GM18861 (cell line): ENCODE measurements at regions not wholly inside any gene's neighbourhood (a gene's known extent, or its start where the extent isn't known, plus 50 kb on each side); places are given as distances from the start of the nearest gene placed in this dataset.
"Not testable (repeated sequence)": the region's sequence is repeated elsewhere in the genome, so short reads cannot be mapped to it uniquely, and the experiment has no call there.

Experiments
- ATAC-seq: cut with Tn5 transposase; IDR thresholded peaks from one replicate; pipeline ENCODE4 v1.9.1; 2021; ENCODE audit not compliant: unreplicated experiment

DNA sequence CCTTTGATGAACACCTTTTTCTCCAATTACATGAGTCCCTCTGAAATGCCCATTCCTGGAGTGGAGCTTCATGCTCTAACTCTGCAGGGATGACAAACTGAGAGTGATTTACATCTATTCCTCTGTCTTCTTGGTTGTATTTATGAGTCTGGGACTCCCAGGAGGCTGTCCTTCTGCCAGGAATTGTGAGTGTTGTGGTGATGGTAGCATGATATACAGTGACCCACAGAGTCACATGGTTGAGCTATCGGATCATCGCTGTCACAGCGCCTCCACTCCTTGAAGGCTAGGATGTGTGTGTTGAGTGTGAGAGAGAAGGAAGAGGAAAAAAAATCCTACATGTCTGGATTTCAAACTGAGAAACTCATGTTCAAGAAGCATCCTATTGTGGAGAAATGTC lies 163.4 kb upstream of the CACNA1E start:
- ATAC-seq = no peak

DNA sequence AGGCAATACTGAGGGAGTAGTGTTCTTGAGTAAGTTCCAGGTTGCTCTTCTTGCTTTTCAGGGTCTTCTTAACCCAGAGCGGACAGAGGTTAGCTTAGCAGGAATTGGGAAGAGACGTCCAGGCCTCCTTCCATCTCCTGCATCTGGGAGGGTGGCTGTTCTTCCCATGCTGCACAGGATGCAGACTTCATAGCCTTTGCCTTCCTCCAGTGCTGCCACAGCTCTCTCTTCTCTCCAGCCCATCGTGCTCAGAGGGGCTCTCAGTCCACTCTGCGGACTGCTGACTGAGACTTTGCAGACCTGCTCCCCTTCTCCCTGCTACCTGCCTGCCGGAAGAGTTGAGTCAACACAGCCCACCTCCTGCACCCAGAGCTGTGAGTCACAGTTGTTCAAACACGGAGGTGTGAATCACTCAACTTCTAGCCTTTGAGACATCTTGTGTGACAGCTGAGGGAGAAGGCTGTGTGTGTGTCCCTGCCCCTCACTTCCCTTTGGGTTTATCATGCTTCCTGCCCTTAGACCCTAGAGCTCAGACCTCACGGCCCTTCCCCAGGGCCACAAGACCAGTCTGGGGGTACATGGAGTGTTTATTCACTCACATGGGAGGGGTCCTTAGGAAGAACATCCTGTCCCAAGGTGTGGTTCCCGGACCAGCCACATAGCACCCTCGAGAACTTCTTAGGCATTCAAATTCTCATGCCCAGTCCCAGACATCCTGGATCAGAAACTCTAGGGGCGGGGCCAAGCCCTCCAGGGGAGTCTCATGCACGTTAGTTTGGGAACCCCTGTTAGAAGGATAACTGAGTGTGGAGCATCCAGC lies 158.3 kb upstream of the CACNA1E start:
- no peak for ATAC-seq

DNA sequence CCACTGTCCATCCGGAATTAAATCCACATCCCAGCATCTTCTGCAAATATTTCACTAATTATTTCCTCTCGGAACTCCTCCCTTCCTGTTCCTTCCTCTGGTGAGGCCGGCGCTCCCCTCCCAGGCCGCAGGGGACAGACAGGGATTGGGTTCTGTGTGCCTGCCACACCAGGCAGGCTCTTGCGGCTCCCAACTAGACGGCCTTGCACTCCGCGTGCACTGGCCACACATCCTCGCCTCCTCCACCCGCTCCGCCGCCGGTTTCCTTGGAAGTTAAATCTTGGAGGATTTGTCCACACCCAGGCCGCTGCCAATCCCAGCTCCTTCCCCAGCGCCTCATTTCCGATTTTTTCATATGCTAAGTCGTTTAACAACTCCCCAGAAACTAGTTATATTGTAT lies 157.6 kb upstream of the CACNA1E start:
- ATAC-seq = not testable (repeated sequence)

DNA sequence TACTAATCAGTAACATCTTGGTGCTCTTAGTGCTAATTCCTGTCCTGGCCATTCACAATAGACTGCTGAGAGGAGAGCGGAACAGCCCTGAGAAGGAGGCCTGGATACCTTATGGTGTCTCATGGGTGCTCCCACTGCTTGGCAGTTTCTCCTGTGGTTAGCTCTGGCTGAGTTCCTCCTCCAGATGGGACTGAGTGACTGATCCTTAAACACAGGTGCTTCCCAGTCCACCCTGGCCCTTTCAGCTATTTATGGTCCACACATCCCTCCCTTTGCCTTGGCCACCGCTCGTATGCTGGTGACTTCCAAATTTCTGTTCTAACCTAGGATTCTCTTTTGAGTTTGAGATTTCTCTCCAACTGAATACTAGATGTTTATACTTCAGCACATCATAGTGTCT lies 157.0 kb upstream of the CACNA1E start:
- ATAC-seq = no peak

DNA sequence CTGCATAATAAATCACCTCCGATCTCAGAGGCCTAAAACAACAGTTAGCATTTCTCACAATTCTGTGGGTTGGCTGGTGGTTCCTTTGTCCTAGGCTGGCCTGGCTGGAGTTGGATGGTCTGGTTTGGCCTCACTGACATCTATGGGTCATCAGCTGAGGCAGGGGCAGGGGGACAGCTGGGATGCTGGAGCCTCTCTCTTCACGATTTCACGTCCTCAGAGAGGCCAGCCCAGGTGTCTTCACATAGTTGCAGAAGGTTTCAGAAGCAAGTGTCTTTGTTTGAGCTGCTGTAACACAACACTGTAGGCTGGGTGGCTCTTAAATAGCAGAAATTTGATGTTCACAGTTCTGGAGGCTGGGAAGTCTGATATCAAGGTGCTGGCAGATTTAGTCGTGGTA lies 155.5 kb upstream of the CACNA1E start:
- ATAC-seq = no peak

DNA sequence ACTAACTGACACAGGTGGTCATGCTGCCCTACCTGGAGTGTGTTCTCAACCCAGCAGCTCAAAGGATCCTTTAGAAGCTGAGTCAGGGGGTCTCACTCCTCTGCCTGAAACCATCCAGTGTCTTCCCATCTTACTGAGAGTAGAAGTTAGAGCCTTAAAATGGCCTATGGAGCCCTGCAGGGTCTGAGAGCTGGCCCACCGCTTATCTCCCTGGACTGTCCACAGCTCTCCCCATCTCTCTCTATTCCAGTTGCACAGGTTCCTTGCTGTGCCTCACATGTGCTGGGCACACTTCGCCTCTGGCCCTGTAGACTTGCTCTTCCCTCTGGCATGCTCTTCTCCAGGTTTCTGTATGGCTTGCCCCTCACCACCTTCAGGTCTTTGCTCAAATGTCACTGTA lies 148.6 kb upstream of the CACNA1E start:
- no peak for ATAC-seq

DNA sequence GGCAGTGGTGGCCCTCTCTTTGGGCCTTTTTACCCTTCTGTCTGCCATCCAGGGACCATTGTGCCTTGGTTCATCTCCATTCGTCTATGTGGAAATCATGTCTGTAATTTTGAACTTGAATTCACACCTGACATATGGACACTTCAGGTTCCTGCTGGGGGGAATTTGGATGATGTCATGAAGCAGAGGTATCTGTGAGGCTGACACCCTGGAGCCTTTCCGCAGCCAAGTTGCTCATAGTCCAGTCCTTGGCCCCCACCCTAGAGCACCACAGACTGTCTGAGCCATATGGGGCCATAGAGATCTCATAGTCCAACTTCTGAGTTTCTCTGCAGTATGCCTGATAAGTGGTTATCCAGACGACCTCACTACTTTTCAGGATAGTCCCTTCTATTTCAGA lies 147.7 kb upstream of the CACNA1E start:
- ATAC-seq = no peak

DNA sequence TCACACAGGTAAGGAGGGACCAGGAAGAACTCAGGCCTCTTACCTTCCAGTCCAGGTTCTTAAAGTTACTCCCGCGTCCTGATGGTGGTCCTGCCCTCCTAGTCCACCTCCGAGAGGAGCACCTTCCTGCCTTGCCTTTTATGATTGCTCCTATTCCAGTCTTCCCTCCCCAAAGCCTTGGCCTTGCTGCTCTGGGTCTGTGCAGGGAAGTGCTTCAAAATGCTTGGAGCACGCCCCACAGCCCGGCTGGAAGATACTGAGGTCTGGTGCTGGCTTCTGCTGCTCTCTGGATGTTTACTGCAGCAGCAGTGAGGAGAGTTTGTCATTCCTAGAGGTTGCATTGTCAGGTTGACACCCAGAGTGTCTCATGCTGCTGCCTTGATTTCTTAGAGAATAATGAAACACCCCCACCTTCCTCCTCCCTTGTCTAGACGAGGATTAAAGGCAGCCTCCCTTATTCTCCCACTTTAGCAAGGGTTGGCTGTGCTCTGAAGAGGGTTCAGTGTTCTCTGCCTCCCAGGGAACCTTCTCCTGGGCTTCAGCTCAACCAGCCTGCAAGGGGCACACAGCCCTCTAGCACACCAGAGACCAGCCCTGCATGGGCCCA lies 142.2 kb upstream of the CACNA1E start:
- ATAC-seq = no peak

DNA sequence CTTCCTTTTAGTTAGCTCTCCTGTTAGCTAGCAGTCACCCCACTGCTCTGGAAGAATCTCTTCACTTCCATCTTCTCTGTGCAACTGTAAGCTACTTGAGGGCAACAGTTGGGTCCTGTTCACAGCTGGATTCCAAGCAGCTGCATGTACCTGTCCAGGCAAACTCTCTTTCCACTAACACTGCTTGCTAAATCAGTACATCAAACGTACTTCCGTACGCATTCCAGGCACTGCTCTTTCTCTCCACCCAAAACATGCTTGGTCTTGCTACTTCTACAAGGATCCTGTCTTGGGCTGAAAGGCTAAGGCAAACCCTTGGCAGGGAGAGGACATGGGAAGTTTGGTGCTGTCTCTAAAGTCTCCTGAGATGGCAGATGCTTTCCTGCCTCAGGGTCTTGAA lies 139.2 kb upstream of the CACNA1E start:
- ATAC-seq = no peak

DNA sequence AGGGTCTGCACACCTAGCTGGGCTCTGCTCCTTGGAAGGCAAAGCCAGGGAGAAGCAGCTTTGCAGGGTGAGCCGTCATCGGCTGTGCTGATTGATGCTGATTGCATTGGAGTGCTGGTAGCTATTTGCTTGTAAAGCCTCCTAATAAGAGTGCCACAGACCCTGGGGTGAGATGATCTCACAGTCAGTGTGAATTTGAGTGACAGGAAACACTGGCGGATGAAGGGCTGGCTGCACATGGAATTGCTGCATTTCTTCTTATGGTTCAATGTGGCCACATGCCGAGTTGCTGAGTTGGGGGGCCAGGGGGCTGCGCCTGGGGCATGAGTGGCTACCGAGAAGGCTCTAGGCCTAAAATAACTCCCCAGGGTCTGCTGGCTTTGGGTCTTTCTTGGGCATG lies 138.2 kb upstream of the CACNA1E start:
- no peak for ATAC-seq

DNA sequence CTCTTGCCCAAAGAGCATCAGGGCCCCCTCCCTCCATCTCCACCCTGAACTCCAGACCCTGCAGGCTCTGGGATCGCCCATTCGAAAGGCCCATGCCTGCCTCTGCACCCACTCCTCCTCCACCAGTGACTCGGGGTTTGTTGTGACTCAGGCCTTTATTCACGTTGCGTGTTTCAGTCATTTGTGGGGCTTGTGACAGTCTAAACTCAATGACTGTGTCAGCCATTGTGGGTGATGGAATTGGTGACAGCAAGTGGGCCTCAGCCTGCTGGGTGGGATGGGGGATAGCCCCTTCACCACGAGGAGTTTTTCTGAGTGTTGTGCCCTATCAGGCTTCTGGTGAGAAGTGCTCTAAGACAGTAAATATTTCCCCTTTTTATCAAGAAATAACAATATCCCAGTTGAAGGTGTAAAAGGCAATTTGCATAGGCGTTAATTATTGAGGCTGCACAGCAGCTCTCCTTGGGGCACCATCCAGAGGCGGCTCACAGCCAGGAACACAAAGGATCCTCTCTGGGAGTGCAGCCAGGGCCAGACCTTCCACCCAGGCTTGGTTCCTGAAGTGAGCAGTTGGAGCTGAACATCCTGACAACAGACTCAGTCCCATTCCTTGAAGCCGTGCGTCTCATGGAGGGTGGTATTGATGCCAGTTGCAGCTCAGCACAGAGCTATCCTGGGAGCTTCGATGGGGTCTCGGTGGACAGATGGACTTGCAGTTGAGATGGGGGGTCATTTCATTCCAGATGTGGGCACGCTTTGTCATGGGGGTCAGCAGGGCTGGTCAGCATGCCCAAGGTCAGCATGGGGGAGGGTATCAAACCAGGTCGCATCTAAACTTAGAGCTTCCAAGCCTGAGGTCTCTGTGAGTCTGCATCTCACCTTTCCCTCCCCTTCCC lies 135.6 kb upstream of the CACNA1E start:
- ATAC-seq = no peak

DNA sequence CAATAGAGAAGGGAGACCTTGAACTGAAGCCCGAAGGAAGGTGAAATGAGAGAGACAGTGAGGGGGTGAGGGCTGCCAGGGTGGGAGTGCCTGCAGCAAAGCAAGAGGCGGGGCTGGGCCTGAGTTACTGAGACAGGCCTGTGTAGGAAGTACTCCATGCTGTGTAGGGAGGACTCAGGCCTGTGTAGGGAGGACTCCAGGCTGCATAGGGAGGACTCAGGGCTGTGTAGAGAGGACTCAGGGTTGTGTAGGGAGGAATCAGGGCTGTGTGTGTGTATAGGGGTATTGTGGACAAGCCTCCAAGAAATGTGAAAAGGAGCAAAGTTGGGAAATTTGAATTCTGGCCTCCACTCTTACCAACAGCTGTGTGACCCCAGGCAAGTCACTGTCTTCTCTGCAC lies 133.8 kb upstream of the CACNA1E start:
- ATAC-seq = no peak

DNA sequence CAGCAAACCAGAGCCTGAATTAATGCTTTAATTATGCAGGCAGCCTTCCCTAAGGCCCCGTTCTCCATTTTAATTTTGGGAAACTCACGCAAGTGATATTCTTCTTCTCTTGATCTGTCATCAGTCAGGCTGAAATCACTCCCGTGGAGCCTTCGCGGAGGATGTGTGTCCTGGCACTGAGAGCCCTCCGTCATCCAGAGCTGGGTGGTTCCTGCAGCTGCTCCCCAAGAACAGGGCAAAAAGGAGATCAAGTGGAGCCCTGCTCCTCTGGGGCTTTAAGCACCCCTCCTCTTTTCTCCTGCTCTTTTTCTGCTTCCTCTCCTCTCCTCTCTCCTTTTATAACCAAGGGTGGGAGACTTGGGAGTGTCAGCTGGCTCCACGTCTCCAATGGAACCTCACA lies 133.2 kb upstream of the CACNA1E start:
- no peak for ATAC-seq

DNA sequence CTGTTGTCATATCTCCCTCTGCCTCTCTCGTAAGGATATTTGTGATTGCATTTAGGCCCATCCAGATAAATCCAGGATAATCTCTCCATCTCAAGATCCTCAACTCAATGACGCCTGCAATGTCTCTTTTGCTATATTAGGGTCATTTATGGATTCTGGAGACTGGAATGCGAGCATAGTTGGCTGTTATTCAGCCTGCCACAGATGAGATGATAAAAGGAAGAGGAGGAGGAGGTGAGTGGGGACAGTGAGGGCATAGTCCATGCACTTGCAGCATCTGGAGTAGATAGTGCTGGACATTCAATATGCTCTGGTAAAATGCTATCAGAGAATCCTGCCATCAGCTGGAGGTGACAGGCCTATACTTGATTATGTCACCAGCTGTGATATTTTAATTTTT lies 131.6 kb upstream of the CACNA1E start:
- no peak for ATAC-seq

DNA sequence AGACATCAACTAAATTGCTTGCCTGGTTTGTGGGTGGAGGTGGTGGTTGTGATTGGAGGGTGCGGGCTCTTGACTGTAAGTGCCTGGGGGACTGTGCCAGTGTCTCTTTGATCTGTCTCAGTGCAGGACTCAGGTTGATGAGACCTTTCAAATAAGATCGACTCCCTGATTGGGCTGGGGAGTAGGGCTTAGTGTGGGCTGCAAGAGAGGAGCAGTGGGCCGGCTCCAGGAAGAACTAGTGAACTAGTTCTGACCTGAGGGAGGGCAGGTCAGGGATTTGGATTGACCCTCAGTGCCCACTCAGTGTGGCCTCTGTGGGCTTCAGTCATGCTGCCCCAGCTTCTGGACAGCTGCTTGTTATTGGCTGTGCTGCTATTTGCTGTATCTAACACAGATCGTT lies 130.6 kb upstream of the CACNA1E start:
- ATAC-seq = no peak

DNA sequence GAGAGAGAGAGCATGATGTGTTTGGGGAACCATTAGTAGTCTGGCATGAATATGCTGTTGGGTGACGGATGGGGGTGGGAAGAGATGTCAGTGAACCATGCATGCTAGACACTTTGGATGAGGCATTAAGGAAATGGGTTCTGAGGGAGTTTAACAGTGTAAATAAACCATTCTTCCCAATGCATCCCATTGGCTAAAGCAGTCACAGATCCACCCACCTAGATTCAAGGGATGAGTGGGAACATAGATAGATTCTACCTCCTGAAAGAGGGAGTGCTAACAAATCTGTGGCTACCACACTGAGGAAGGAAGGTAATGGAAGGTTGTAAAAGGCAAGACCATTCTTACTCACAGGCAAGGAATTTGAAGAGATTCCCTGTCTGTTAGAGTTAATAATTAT lies 129.8 kb upstream of the CACNA1E start:
- no peak for ATAC-seq

DNA sequence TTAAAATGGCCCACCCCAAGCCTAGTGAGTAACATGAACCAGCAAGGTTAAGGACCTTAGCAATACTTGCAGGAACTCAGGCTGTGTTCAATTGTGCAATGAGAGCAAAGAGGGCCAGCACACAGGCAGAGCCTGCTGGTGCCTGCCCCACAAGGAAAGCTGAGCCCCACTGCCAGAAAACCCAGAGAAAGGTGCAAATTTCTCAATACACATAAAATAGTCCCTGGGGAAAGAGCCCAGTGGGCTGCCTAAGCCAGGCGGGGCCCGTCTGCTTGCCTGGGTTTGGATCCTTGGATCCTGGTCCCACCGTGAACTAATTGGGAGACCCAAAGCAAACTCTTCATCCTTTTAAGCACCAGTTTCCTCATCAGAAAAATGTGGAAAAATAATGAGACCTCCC lies 128.5 kb upstream of the CACNA1E start:
- no peak for ATAC-seq

DNA sequence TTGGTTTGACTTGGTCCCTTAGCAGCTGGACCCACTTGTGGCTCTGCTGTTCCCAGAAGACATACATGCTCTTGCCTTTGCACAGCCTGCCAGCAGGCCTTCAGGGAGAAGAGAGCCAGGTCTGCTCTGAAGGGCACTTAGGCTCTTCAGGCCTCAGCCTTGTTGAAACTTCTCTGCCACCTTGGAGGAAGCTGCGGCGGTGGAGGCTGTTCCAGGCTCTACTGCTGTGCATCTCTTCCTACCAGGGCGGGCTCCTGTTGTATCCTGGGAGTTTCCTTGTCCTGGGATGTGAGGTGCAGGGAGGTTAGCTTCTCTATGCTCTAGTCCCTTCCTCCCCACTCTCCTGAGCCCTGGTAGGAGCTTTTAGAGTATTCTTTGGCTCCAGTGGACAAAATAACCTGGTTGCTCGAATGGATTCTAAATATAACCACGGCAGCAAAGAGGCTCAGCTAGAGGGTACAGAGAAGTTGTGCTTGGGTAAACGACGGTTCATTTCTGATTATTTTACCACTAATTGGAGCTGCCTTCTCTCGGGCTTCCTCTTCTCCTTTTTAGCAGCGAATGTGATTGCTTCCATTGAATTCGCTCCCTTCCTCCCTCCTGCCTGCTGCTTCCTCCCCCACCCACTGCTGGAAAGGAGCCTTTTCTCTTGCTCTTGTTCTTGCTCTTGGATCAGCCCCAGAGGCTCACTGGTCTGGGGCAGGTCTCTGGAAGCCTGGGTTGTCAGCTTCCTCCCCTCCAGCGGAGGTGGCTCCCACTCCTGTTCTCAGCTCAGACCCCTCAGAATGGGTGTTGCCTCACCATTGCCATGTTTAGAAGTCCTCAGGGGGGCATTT lies 126.6 kb upstream of the CACNA1E start:
- ATAC-seq = no peak

DNA sequence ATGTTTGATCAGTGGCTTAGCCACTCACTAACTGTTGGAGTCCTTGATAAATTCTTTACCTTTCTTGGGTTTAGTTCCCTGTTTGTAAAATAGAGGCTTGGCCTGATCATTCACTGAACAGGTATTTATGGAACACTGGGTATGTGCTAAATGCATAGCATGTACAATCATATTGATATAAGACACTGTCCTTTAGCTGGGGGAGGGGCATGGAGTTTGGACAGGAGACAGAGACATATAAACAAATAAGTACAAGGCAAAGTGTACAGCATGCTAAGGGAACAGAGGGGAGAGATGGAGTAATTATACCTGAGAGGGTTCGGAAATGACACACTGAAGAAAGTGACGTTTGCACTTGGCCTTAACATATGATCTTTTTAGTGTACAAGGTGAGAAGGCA lies 124.3 kb upstream of the CACNA1E start:
- ATAC-seq = no peak

DNA sequence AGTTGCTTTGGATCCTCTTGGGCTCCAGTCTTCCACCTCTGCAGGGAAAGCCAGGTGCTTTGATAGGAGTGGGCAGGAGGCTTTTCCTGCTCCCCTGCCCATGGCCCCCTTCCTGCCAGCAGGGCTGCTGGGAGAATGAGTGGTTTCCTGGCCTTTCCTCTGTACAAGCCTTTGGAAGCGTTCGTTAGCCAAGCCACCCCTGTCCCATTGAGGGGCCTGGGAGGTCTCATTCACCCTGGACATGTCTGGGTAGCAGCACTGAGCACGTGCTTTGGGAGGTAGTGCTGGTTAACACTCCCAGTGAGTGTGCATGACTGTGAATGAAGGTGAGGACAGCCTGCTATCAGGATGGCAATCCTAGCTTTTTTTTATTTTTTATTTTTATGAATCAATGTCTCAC lies 118.5 kb upstream of the CACNA1E start:
- no peak for ATAC-seq

DNA sequence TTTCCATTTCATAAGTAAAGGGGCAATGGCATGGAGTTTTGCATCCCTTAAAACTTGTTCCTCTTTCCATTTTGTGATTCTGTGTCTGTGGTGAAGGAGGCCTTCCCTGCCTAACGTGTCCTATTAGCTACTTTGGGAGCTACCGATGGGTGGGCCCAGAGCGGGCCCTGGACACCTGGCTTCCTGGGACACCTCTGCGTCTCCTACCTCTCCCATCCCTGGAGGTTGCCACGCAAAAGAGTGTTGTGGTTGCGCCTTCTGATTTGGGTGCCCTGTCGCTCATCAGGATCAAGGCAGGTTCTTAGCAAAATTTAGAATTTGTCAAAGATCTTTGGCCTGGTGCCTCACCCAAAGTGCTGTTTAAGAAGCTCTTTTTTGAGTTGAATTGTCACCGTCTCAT lies 116.4 kb upstream of the CACNA1E start:
- no peak for ATAC-seq
